Activated T-cell treated with anti-CD3 and anti-CD28 coated beads, Interleukin-2, amount 50 U/mL, for 1 hour (primary cell): ENCODE measurements at regions not wholly inside any gene's neighbourhood (a gene's known extent, or its start where the extent isn't known, plus 50 kb on each side); places are given as distances from the start of the nearest gene placed in this dataset.

Source experiments
- DNase-seq: peaks from one replicate; pipeline ENCODE4 v3.0.0-alpha.2; 2020

DNA sequence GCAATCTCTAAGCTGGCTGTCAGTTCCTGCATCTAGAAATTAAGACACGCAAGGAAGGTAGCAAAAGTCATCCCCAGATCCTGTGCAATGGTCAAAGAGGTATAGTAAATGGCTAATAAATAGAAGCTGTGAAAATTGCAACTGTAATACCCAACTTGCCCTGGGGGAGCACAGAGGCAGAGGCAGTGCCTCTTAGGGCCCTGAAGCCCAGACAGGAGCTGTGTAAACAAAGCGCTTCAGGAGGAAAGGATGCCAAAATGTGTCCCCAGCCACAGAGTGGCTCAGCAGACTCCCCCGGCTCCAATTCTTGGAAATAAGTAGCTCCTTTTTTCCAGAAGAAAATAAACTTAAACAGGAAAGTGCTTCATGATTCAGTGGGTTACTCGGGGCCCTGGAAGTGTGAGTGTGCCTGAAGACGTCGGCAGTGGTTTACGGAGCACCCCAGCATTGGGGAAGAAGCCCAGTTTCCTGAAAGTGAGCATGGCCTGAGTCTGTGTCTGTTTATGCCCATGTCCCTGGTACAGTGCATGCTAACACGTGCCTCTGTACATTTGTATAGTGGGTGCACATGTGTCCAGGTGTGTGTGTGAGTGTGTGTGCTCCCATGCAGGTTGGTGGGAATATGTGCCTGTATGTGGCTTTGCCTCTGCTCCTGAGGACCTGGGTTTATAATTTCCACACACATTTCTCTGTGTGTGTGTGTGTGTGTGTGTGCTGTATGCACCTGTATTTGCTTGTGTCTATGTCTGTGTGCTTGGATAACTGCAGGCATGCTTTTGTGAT is 246.7 kb downstream of the MAFB start:
- no peak for DNase-seq

DNA sequence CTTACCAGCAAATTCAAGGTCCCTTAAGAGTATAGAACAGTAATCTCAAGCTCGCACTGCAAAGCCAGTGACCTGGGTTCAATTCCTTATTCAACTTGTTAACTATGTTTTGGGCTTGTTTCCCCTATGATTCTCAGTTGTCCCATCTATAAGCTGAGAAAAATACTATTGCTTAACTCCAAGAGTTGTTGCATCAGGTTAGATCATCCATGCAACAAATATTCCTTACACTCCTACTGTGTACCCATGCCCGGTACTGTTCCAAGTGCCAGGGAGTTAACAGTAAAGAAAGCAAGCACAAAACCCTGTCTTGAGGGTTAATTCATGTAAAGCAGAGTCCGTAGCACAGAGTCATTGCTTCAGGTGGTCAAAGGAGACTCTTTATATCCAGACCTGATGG is 247.3 kb downstream of the MAFB start:
- no peak for DNase-seq

DNA sequence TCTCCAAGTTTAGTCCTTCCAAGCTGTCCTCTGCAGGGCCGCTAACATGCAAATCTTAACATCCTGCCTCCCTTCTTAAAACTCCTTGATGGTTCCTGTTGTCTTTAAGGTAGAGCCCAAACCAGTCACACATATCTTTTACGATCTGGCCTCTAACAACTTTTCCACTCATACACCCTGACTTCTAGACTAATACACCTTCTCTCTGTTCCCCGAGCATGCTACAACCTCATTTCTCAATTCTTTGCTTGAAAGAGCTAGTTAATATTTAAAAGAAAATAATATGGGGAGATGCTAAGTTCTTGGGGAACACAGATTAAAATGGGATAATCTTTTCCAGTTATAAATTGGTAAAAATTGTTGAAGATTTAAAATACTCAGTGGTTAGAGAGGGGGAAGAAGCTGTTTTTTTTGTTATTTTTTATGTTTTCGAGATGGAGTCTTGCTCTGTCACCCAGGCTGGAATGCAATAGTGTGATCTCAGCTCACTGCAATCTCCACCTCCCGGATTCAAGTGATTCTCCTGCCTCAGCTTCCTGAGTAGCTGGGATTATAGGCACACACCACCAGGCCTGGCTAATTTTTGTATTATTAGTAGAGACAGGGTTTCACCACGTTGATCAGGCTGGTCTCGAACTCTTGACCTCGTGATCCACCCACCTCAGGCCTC is 250.7 kb downstream of the MAFB start:
- DNase-seq = no peak

DNA sequence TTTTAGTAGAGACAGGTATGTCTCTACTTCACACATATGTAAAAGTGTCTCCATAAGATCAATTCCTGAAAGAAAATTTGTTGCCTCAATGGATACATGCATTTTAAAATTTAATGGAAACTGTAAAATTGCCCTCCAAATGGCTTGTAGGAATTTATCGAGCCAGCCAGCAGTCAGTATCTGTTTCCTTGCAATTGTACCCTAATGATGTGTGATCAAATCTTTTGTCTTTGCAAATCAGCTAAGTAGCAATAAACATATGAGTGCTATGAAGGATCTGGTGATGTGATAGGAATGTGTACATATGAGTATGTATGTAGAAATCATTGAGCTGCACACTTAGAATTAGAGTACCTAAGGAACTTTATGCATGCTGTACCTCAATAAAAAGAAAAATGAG is 253.0 kb downstream of the MAFB start:
- no peak for DNase-seq

DNA sequence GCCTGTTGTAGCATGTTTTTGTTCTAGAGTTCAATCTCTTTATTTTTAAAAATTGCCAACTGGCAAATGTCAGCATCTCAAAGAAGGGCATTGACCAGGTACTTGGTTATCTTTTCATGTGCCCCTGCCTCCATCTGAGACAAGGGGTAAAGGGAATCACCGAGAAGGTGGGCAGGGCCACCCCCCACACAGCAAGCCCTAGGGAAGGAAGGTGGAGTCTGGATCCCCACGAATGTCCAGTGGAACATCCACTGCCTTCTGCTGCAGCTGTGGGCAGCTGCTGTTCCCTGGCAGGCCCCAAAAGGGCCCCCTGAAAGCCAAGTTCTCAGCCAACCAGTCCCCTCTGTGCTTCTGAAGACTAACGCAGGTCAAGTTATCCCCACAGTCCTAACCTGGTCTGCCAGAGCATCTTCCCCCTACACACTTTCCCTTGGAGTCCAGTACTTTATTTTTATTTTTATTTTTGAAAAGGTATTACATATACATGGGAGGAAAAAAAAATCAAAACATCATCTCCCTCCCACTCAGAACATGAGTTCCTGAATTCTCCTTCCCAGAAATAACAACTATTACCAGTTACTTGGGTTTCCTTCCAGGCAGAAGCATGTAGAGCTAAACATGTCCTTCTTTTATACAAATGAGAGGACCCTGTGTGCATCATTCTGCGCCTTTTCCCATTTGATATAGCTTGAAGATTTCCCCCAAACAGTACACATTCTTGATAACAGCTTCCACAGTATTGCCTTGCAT is 253.7 kb downstream of the MAFB start:
- no peak for DNase-seq

DNA sequence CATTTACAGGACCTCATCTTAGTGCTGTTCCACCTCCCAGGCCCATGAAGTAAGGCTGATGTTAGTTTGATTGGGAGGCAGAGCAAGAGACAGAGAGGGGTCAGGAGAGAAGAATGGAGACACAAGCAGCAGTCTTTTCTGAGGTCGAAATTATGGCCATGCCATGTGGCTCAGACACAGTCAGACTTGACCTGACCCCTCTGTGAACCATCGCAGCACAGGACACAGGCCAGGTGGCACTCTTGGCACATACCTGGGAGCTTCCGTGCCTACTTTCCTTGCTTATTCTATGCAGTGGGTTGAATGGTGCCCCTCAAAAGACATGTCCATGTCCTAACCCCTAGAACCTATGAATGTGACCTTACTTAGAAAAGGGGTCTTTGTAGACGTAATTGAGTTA is 254.9 kb downstream of the MAFB start:
- DNase-seq = no peak

DNA sequence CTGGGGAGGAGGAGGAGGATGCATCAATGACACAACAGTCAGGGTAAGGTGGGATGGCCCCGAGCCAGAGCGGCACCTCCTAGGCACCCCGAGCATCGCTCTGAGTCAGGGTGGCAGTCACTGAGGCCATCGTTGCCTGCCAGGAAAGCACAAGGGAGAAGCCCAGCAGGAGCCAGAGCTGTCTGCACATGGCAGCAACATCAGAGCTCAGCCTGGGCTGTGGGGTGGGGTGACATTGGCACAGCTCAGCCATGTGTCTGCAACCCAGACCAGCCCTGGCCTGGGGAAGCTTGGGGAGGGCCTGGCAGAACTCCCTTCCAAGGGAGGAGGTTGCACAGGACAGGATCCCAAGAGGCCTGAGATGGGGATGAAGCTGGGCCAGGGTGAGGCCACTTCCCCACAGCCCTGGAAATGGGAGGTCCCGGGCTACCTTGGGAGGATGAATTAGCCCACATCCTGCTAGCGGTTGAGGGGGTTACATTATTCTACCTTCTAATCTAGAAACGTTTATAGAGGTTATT is 255.6 kb downstream of the MAFB start:
- no peak for DNase-seq

DNA sequence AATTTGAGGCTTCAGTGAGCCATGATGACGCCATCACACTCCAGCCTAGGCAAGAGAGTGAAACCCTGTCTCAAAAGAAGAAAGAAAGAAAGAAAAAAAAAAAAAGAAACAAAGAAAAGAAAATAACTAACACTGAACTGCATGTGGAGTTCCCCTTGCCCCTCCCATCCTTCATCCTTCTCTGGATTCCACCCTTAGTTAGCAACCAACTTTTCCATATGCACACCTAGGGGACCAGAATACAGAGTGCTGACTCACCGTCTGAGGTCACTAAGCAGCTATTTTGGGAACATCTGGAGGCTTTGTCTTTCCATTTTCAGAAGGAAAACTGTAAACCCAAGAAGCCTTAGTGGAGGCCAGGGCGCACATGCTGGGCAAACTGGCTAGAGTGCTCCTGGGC is 257.4 kb downstream of the MAFB start:
- DNase-seq = no peak

DNA sequence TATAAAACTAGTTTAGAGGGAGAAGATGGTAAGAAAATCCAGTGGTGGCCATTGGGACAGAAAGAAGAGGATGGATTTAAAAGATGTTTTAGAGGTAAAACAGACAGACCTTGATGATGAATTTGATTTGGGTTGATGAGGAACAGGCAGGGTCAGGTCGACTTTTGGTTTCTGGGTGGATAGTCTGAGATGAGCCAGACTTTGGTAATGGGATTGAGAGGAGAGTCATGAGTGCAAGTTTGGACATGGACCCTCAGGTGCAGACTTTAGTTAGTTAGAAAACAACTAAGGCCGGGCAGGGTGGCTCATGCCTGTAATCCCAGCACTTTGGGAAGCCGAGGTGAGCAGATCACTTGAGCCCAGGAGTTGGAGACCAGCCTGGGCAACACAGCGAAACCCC is 257.9 kb downstream of the MAFB start:
- no peak for DNase-seq

DNA sequence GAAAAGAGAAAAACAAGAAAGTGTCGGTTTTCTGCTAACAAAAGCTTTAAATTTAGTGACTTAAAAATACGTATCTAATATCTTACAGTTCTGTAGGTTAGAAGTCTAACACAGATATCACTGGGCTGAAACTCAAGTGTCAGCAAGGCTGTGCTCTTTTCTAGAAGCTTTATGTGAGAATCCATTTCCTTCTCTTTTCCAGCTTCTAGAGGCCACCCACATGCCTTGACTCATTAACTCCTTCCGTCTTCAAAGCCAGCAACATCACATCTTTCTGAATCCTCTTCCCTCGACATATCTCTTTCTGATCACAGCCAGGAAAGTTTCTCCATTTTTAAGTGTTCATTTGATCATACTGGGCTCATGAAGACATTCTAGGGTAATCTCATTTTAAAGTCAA is 262.0 kb downstream of the MAFB start:
- DNase-seq = no peak

DNA sequence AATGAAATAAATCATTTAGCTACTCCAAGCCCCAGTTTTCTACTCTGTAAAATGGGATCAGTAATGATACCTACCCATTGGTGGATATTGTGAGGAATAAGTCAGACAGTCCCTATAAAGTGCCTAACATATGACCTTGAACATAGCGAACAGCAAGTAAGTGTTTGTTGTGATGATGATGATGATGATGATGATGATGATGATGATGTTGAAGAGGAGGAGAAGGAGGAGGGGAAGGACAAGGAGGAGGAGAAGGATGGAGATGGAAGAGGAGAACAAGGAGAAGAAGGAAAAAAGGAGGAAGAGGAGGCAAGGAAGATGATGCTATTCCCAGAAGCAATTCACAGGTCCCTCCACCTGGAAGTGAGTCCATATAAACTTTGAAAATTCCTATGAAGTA is 264.3 kb downstream of the MAFB start:
- DNase-seq = no peak

DNA sequence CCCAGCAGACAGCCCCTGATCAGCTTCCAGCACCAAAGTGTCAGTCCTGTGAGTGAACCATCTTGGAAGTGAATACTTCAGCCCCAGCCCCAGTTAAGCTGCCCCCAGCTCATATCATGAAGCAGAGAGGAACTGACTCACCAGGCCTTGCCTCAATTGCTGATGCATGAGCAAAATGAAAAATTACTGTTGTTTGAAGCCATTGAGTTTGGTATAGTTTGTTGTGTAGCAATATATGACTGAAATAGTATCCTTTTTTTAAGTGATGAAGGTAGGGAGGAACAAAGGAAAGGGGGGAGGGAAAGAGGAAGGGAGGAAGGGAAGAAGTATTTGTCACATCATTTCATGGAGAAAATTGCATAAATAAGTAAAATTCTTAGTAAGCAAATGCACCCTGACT is 266.4 kb downstream of the MAFB start:
- no peak for DNase-seq

DNA sequence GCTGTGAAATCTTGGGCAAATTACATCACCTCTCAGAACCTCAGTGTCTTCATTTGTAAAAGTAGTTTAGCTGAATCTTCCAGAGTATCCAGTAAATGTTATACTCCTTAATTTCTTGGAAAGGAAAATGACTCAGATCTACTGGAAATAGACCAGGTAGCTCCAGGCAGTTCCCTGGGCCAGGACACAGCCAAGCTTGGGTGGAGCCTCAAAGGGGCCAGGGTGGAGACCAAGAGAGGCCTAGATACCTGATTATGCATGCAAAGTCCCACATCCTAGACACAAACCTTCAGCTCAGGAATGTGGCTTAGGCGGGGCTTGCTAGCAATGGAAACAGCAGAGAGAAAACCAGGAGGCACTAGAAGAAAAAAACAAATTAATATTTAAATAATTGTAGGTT is 272.8 kb downstream of the MAFB start:
- DNase-seq = no peak

DNA sequence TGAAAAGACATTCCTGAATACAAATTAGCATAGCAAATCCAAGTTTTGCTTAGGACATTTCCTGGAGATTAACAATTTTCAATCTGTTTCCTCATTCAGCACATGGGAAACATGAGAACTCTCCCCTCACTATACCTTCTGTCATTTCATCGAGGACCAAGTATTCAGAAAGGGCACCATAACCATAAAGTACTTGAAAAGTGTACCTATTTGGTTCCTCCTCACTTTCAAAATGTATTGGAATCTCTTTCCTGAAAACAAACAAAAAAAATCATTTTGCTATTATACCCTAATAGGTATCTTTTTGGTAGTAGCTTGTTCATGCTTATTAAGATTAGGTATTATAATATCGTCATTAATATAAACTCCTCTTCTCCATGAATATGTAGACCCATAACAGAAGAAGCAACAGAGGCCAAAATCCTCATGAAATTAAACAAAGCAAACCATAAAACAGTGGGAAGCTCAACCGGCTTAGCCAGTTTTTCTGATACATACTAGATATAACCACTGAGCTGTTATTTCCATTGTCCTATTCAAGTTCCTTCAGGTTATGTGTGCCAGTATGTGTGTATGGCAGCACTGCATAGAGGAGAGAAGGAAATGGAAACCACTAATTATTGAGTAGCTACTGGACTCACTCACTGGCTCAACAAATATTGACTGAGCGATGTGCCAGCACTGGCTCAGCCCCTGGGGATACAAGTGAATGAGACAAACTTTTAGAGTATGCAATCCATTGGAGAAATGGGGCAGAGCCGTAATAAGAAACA is 274.0 kb downstream of the MAFB start:
- DNase-seq = no peak

DNA sequence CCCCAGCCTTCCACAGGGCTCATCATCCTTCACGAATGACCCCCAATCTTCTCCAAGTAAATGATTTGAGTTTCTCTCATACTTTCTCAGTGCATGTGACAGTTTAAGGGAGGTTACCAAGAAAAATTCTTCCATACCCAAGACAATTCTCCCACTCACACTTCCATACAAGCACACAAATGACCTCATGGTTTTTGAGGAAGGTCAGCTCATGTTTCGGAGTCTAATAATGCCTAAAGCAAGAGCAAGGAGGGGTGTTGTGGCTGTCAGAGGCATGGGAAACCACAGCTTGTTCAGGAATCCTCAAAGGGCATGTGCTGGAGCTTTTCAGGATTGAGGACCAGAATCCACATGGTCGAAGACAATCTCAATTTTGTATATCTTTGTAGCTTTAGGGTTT is 279.0 kb downstream of the MAFB start:
- no peak for DNase-seq

DNA sequence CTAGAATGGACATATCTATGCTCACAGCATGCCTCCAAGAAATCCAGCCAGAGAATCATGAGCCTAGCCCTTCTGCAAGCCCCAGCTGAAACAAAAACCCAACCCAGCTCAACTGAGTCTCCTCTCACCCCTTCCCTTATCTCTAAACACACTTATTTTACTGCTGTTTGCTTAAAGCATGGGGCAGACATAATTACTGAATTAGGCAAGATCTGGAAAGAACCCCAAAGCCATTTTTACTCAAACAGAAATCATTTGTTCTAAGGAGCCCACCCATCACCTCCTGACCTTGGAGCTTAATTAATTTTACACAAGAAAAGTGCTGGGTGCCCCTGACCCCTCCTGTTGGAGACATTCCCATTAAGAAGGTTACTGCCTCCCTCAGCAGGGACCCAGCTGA is 291.6 kb downstream of the MAFB start:
- no peak for DNase-seq

DNA sequence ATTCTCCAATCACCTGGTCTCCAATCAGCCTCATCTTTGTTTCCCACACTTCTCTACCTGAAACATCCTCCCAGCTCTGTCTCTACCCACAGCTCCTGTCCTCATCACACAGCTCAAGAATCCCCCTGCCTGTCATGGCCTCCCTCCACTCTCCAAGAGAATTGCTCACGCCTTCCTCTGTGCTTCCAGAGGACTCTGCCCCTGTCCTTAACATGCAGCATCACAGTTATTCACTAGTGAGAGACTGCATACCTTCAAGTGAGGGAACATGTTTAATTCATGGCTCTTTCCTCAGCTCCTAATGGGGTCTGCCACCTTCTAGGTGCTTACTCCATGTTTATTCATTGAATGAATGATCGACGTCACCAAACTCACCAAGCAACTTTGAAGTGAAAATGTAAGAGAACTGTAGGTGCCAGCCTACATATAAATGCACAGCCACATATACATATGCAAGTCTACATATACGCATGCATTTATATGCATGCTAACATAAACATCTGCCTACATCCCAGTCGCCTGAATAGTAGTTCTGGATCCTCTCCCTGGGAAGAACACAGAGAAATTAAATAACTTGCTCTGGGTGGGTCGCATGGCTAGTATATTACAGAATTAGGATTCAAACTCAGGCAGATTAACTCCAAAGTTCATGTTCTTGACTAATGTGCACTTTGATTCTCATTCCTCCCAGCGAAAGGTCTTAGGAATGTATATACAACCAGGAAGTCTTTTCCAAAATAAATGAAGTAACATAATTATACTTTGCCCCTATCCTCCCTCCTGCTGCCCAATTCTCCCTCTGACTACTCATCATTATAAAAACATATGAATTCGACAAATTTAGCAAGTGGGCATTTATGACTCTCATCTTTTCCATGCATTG is 295.6 kb downstream of the MAFB start:
- no peak for DNase-seq

DNA sequence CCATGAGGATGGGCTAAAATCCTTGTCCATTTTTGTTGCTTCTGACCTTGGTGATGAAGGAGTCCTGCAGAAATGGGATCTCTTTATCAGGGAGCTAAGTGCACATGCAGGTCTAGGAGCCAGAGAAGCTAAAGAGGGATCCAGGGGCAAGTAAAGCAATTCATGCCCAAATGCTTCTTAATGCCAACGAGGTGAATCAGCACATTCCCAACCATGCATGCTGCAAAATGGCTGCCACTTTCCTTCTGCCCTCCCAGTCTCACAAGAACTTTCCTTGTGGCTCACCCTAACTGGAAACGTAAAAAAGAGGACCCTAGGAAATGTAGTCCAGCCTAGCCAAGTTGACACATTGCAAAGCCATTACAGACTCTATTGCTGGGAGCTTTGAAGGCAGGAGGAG is 298.4 kb downstream of the MAFB start:
- no peak for DNase-seq

DNA sequence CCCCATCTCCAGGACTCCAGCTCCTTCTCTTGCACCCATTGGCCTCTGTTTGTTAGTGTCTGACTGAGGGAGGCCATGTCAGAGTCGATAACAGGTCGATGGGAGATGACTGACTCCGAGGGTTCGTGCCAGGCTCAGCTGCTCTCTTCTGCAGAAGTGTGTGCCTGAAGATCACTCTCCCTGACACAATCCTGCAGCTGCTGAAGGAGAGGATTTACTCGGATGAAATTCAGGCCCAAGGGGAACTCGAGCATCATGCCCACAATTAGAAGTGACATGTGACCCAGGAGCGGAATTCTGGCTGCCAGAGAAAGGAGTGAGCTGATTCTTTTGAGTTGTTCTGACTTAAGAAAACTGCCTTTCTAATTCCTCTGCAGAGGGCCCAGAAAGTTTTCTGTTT is 318.2 kb downstream of the MAFB start:
- DNase-seq = no peak

DNA sequence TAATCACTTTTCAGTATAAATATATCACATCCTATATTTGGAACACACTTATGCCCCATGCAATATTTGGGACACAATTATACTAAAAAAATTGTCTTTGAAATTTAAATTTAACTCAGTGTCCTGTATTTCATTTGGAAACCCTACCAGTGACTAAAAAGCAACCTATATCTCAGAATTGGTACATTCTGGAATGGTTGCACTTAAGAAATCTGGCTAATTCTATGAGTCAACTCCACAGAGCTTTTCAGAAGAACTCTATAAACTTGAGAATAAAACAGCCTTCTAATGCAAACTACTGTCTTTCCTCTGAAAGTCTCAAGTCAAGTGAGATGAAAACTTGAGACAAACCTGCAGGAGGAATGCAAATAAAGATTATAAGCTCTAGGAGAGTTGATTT is 320.2 kb downstream of the MAFB start:
- DNase-seq = no peak

DNA sequence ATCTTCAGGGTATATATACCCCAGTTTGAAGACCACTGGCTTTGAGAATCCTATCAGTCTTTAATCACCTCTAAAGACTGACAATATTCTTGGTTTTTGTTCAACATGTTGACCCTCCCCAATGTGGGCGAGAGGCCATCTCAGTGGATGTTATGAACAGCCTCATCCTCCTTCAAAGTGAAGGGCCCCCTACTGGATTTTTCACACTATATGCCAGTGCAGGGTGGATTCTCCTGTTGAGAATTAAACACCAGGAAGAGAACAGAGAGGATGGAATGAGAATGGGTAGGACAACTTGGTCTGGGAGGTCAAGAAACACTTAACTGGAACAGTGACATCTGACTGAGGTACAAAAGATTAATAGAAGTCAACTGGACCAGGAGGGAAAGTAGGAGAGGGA is 327.1 kb downstream of the MAFB start:
- no peak for DNase-seq
